Motor neuron (in vitro differentiated cells): ENCODE measurements at regions not wholly inside any gene's neighbourhood (a gene's known extent, or its start where the extent isn't known, plus 50 kb on each side); places are given as distances from the start of the nearest gene placed in this dataset.
A peak's percentile ranks its signal among the peaks of the same experiment; 100 is the strongest.
"Not testable (repeated sequence)": the region's sequence is repeated elsewhere in the genome, so short reads cannot be mapped to it uniquely, and the experiment has no call there.

ENCODE experiments used
- ATAC-seq, 8 experiments: fragments of 200-7000 bp; cut with Tn5 transposase; replicated peaks in 6 of 8; 2 replicates each; pipeline ENCODE4 v1.8.0; 2021; ENCODE audit warnings: mild to moderate bottlenecking in 8 of 8, moderate library complexity in 8 of 8
- H3K27ac ChIP-seq, 2 donors: fragments of 250-450 bp; sonication (Bioruptor Pico); 2 replicates each; pipeline ENCODE4 v1.9.0; 2021; ENCODE audit warnings: antibody characterized with exemption in 2 of 2, mild to moderate bottlenecking in 2 of 2, moderate library complexity in 1 of 2
- H3K4me1 ChIP-seq, 2 donors: fragments of 250-450 bp; sonication (Bioruptor Pico); replicated peaks in 1 of 2; 2 replicates each; pipeline ENCODE4 v1.6.1; 2021; ENCODE audit warnings: antibody characterized with exemption in 2 of 2, mild to moderate bottlenecking in 2 of 2, moderate library complexity in 1 of 2
- H3K4me3 ChIP-seq, 5 donors: fragments of 250-450 bp; sonication (Bioruptor Pico); 2 replicates each; pipeline ENCODE4 v1.9.0; 2021; ENCODE audit warnings: antibody characterized with exemption in 5 of 5, mild to moderate bottlenecking in 5 of 5, moderate library complexity in 4 of 5
- WGBS, 10 experiments: fragments of 450-650 bp; shearing (Covaris generic); methylation state at CpG; one replicate each; pipeline ENCODE4 v1.0.0; 2022; 5-methylcytosine and 5-hydroxymethylcytosine counted together
- in situ Hi-C, 9 experiments: fragments of 400-800 bp; cut with MboI; loops; one replicate each; pipeline ENCODE4 v1.15.0; 2021; ENCODE audit warnings: low sequenced_read_pairs in 9 of 9, low pct_unique_long_range_greater_than_20kb in 2 of 9; ENCODE audit not compliant: unreplicated experiment in 9 of 9

- H3K4me1 ChIP-seq = no peaks in the 10 kb centered on the region
- 17 to 100% (median 63%) methylated on average over 1 to 5 of the region's 5 CpGs for WGBS, 10 experiments
- H3K27ac ChIP-seq = no peak overlapping the region
- ATAC-seq = no peak
- no peak overlapping the region for H3K4me3 ChIP-seq
- in situ Hi-C loops = no loop called here
Measured at GRCh38 chr22:22728382-22728781, 84.0 kb downstream of the GGTLC2 start.

GRCh38 chr22:22730655-22731373 is 86.4 kb downstream of the GGTLC2 start:
- peak overlapping the region; percentile 39 to 48 for H3K27ac ChIP-seq
- no peaks in the 10 kb centered on the region for H3K4me1 ChIP-seq
- no peak for ATAC-seq
- 10 to 80% (median 33%) methylated on average over 1 to 2 of the region's 9 CpGs; no CpG with 5 or more reads in 6 of the 10 experiments for WGBS, 10 experiments
- in situ Hi-C loops = no loop called here
- no peak overlapping the region for H3K4me3 ChIP-seq

- peak overlapping the region in 1 of 2 donors; percentile 39 for H3K27ac ChIP-seq
- H3K4me3 ChIP-seq = no peak overlapping the region
- in situ Hi-C loops = no loop called here
- ATAC-seq = no peak
- no peaks in the 10 kb centered on the region for H3K4me1 ChIP-seq
- 44 to 79% (median 50%) methylated on average over 1 to 2 of the region's 4 CpGs; no CpG with 5 or more reads in 7 of the 10 experiments for WGBS, 10 experiments
Measured at GRCh38 chr22:22731374-22731676, 86.9 kb downstream of the GGTLC2 start.

- ATAC-seq, H3K4me3 ChIP-seq, H3K4me1 ChIP-seq, in situ Hi-C loops, H3K27ac ChIP-seq: not testable (repeated sequence)
- 0 to 50% methylated on average over 1 of the region's 2 CpGs; no CpG with 5 or more reads in 8 of the 10 experiments for WGBS, 10 experiments
Measured at GRCh38 chr22:22733006-22733405, 88.6 kb downstream of the GGTLC2 start.

GRCh38 chr22:22733881-22734373 is 89.5 kb downstream of the GGTLC2 start:
- 42 to 80% (median 60%) methylated on average over 1 to 6 of the region's 7 CpGs; no CpG with 5 or more reads in 4 of the 10 experiments for WGBS, 10 experiments
- H3K4me1 ChIP-seq = no peaks in the 10 kb centered on the region
- no peak overlapping the region for H3K4me3 ChIP-seq
- in situ Hi-C loops = no loop called here
- ATAC-seq = no peak
- H3K27ac ChIP-seq = no peak overlapping the region

- in situ Hi-C loops, H3K27ac ChIP-seq, ATAC-seq, H3K4me1 ChIP-seq, H3K4me3 ChIP-seq: not testable (repeated sequence)
- 0 to 100% (median 60%) methylated on average over 1 to 8 of the region's 17 CpGs; no CpG with 5 or more reads in 1 of the 10 experiments for WGBS, 10 experiments
Measured at GRCh38 chr22:22734395-22735272, 90.2 kb downstream of the GGTLC2 start.

GRCh38 chr22:22735276-22735675 is 90.9 kb downstream of the GGTLC2 start:
- ATAC-seq, H3K27ac ChIP-seq, in situ Hi-C loops, H3K4me1 ChIP-seq, H3K4me3 ChIP-seq: not testable (repeated sequence)
- 21 to 100% (median 83%) methylated on average over 1 to 4 of the region's 4 CpGs; no CpG with 5 or more reads in 3 of the 10 experiments for WGBS, 10 experiments

- no peak overlapping the region for H3K27ac ChIP-seq
- no peaks in the 10 kb centered on the region for H3K4me1 ChIP-seq
- no peak for ATAC-seq
- no peak overlapping the region for H3K4me3 ChIP-seq
- in situ Hi-C loops = no loop called here
- 15 to 64% (median 48%) methylated on average over 1 to 3 of the region's 3 CpGs; no CpG with 5 or more reads in 2 of the 10 experiments for WGBS, 10 experiments
Measured at GRCh38 chr22:22735695-22736611, 91.5 kb downstream of the GGTLC2 start.

- no peaks in the 10 kb centered on the region for H3K4me1 ChIP-seq
- ATAC-seq = no peak
- H3K4me3 ChIP-seq = no peak overlapping the region
- in situ Hi-C loops = no loop called here
- no peak overlapping the region for H3K27ac ChIP-seq
- WGBS, 10 experiments = 0 to 86% (median 25%) methylated on average over 1 to 2 of the region's 2 CpGs; no CpG with 5 or more reads in 3 of the 10 experiments
Measured at GRCh38 chr22:22737590-22737989, 93.2 kb downstream of the GGTLC2 start.

GRCh38 chr22:22738959-22739585 is 94.7 kb downstream of the GGTLC2 start:
- Histone ChIP-seq H3K4me3 (no peak overlapping the region), H3K4me1 (no peaks in the 10 kb centered on the region), H3K27ac (peak overlapping the region in 1 of 2 donors; percentile 27)
- in situ Hi-C loops = no loop called here
- 0 to 79% (median 47%) methylated on average over 1 to 3 of the region's 5 CpGs; no CpG with 5 or more reads in 6 of the 10 experiments for WGBS, 10 experiments
- no peak for ATAC-seq

GRCh38 chr22:22740560-22741276 is 96.3 kb downstream of the GGTLC2 start:
- no peaks in the 10 kb centered on the region for H3K4me1 ChIP-seq
- H3K27ac ChIP-seq = no peak overlapping the region
- 0 to 92% (median 25%) methylated on average over 1 to 5 of the region's 5 CpGs for WGBS, 10 experiments
- no peak for ATAC-seq
- in situ Hi-C loops = no loop called here
- no peak overlapping the region for H3K4me3 ChIP-seq

- Histone ChIP-seq H3K27ac (peak overlapping the region in 1 of 2 donors; percentile 19), H3K4me3 (no peak overlapping the region), H3K4me1 (no peaks in the 10 kb centered on the region)
- in situ Hi-C loops = no loop called here
- 21 to 67% (median 48%) methylated on average over 2 to 4 of the region's 4 CpGs for WGBS, 10 experiments
- ATAC-seq = no peak
Measured at GRCh38 chr22:22741843-22742242, 97.4 kb downstream of the GGTLC2 start.
